Dendritic cell treated with granulocyte-macrophage colony-stimulating factor and Interleukin-4, amounts not matched to agents 40 ng/mL and 50 ng/mL, for 4 days (primary cell): ENCODE measurements at regions not wholly inside any gene's neighbourhood (a gene's known extent, or its start where the extent isn't known, plus 50 kb on each side); places are given as distances from the start of the nearest gene placed in this dataset.

ENCODE experiments used
- H3K27ac Mint-ChIP-seq: one replicate; pipeline ENCODE4 v1.8.0; 2022; ENCODE audit warnings: mild to moderate bottlenecking, mixed read lengths
- H3K27me3 Mint-ChIP-seq: one replicate; pipeline ENCODE4 v1.8.0; 2022; ENCODE audit warnings: mild to moderate bottlenecking, mixed read lengths
- H3K36me3 Mint-ChIP-seq: one replicate; pipeline ENCODE4 v1.8.0; 2022; ENCODE audit warnings: low read depth, mixed read lengths
- H3K4me1 Mint-ChIP-seq: one replicate; pipeline ENCODE4 v1.8.0; 2022; ENCODE audit warnings: low read depth, mixed read lengths
- H3K4me3 Mint-ChIP-seq: one replicate; pipeline ENCODE4 v1.8.0; 2022; ENCODE audit warnings: mild to moderate bottlenecking, moderate library complexity, mixed read lengths
- H3K9me3 Mint-ChIP-seq: one replicate; pipeline ENCODE4 v1.8.0; 2022; ENCODE audit warnings: mixed read lengths
- intact Hi-C: fragments of 100-400 bp; cut with micrococcal nuclease; formaldehyde crosslinking; loops from one replicate; pipeline ENCODE4 v1.15.0; 2022

- H3K27ac Mint-ChIP-seq: no peak overlapping the region
- no peak overlapping the region for H3K4me3 Mint-ChIP-seq
- H3K4me1 Mint-ChIP-seq: no peaks in the 10 kb centered on the region
- intact Hi-C loops: no loop called here
- peaks cover 10% of the 10 kb centered on the region for H3K9me3 Mint-ChIP-seq
- peaks cover 8% of the 10 kb centered on the region for H3K27me3 Mint-ChIP-seq
- no peaks in the 10 kb centered on the region for H3K36me3 Mint-ChIP-seq
Measured at GRCh38 chr2:240329116-240329665, 106.3 kb upstream of the GPC1 start.

- H3K4me1 Mint-ChIP-seq: no peaks in the 10 kb centered on the region
- peaks cover 8% of the 10 kb centered on the region for H3K27me3 Mint-ChIP-seq
- peaks cover 10% of the 10 kb centered on the region for H3K9me3 Mint-ChIP-seq
- no peaks in the 10 kb centered on the region for H3K36me3 Mint-ChIP-seq
- intact Hi-C loops: no loop called here
- no peak overlapping the region for H3K27ac Mint-ChIP-seq
- no peak overlapping the region for H3K4me3 Mint-ChIP-seq
Measured at GRCh38 chr2:240329778-240330177, 105.7 kb upstream of the GPC1 start.

GRCh38 chr2:240333985-240334384 lies 101.5 kb upstream of the GPC1 start:
- H3K27ac Mint-ChIP-seq: no peak overlapping the region
- H3K4me3 Mint-ChIP-seq: no peak overlapping the region
- intact Hi-C loops: no loop called here
- H3K4me1 Mint-ChIP-seq: no peaks in the 10 kb centered on the region
- H3K36me3 Mint-ChIP-seq: no peaks in the 10 kb centered on the region
- H3K27me3 Mint-ChIP-seq: peaks cover 12% of the 10 kb centered on the region
- H3K9me3 Mint-ChIP-seq: peaks cover 10% of the 10 kb centered on the region

GRCh38 chr2:240335061-240335460 lies 100.4 kb upstream of the GPC1 start:
- H3K36me3 Mint-ChIP-seq: no peaks in the 10 kb centered on the region
- H3K27ac Mint-ChIP-seq: no peak overlapping the region
- intact Hi-C loops: no loop called here
- peaks cover 10% of the 10 kb centered on the region for H3K9me3 Mint-ChIP-seq
- H3K4me3 Mint-ChIP-seq: no peak overlapping the region
- H3K4me1 Mint-ChIP-seq: no peaks in the 10 kb centered on the region
- H3K27me3 Mint-ChIP-seq: peaks cover 10% of the 10 kb centered on the region

GRCh38 chr2:240336820-240337427 lies 98.5 kb upstream of the GPC1 start:
- intact Hi-C loops: no loop called here

GRCh38 chr2:240338274-240338673 lies 97.2 kb upstream of the GPC1 start:
- no peak overlapping the region for H3K27ac Mint-ChIP-seq
- intact Hi-C loops: no loop called here
- H3K4me3 Mint-ChIP-seq: no peak overlapping the region
- no peaks in the 10 kb centered on the region for H3K4me1 Mint-ChIP-seq
- H3K9me3 Mint-ChIP-seq: no peaks in the 10 kb centered on the region
- H3K27me3 Mint-ChIP-seq: peaks cover 5% of the 10 kb centered on the region
- no peaks in the 10 kb centered on the region for H3K36me3 Mint-ChIP-seq

More at GRCh38 chr2:240336820-240337427, 98.5 kb upstream of the GPC1 start:
- Mint-ChIP-seq H3K27me3 (peaks cover 9% of the 10 kb centered on the region), H3K36me3 (no peaks in the 10 kb centered on the region), H3K9me3 (peaks cover 6% of the 10 kb centered on the region), H3K4me1 (no peaks in the 10 kb centered on the region), H3K27ac (no peak overlapping the region), H3K4me3 (no peak overlapping the region)

GRCh38 chr2:240339411-240340360 lies 95.8 kb upstream of the GPC1 start:
- H3K27ac Mint-ChIP-seq: no peak overlapping the region
- peaks cover 5% of the 10 kb centered on the region for H3K27me3 Mint-ChIP-seq
- peaks cover under 1% of the 10 kb centered on the region for H3K9me3 Mint-ChIP-seq
- no peaks in the 10 kb centered on the region for H3K36me3 Mint-ChIP-seq
- H3K4me1 Mint-ChIP-seq: no peaks in the 10 kb centered on the region
- intact Hi-C loops: no loop called here
- no peak overlapping the region for H3K4me3 Mint-ChIP-seq

- Mint-ChIP-seq H3K27ac (no peak overlapping the region), H3K9me3 (peaks cover 8% of the 10 kb centered on the region), H3K27me3 (peaks cover 4% of the 10 kb centered on the region), H3K36me3 (no peaks in the 10 kb centered on the region), H3K4me1 (no peaks in the 10 kb centered on the region), H3K4me3 (no peak overlapping the region)
- intact Hi-C loops: no loop called here
Measured at GRCh38 chr2:240340361-240340761, 95.1 kb upstream of the GPC1 start.

GRCh38 chr2:240341064-240341463 lies 94.4 kb upstream of the GPC1 start:
- H3K9me3 Mint-ChIP-seq: peaks cover 9% of the 10 kb centered on the region
- no peaks in the 10 kb centered on the region for H3K4me1 Mint-ChIP-seq
- H3K27me3 Mint-ChIP-seq: peaks cover 4% of the 10 kb centered on the region
- H3K36me3 Mint-ChIP-seq: no peaks in the 10 kb centered on the region
- H3K4me3 Mint-ChIP-seq: no peak overlapping the region
- H3K27ac Mint-ChIP-seq: no peak overlapping the region
- intact Hi-C loops: no loop called here

GRCh38 chr2:240343548-240343947 lies 91.9 kb upstream of the GPC1 start:
- Mint-ChIP-seq H3K27me3 (no peaks in the 10 kb centered on the region), H3K9me3 (peaks cover 9% of the 10 kb centered on the region), H3K27ac (no peak overlapping the region), H3K4me3 (no peak overlapping the region), H3K4me1 (no peaks in the 10 kb centered on the region), H3K36me3 (no peaks in the 10 kb centered on the region)
- intact Hi-C loops: no loop called here

GRCh38 chr2:240344904-240345303 lies 90.6 kb upstream of the GPC1 start:
- H3K4me1 Mint-ChIP-seq: no peaks in the 10 kb centered on the region
- H3K27ac Mint-ChIP-seq: no peak overlapping the region
- intact Hi-C loops: no loop called here
- H3K4me3 Mint-ChIP-seq: no peak overlapping the region
- no peaks in the 10 kb centered on the region for H3K27me3 Mint-ChIP-seq
- no peaks in the 10 kb centered on the region for H3K36me3 Mint-ChIP-seq
- peaks cover 9% of the 10 kb centered on the region for H3K9me3 Mint-ChIP-seq

GRCh38 chr2:240346015-240346752 lies 89.3 kb upstream of the GPC1 start:
- Mint-ChIP-seq H3K27ac (no peak overlapping the region), H3K4me1 (no peaks in the 10 kb centered on the region), H3K9me3 (peaks cover 9% of the 10 kb centered on the region), H3K27me3 (no peaks in the 10 kb centered on the region), H3K4me3 (no peak overlapping the region), H3K36me3 (no peaks in the 10 kb centered on the region)
- intact Hi-C loops: no loop called here

GRCh38 chr2:240346753-240347372 lies 88.6 kb upstream of the GPC1 start:
- H3K9me3 Mint-ChIP-seq: peaks cover 9% of the 10 kb centered on the region
- no peak overlapping the region for H3K27ac Mint-ChIP-seq
- H3K4me3 Mint-ChIP-seq: no peak overlapping the region
- H3K36me3 Mint-ChIP-seq: no peaks in the 10 kb centered on the region
- H3K27me3 Mint-ChIP-seq: no peaks in the 10 kb centered on the region
- intact Hi-C loops: no loop called here
- H3K4me1 Mint-ChIP-seq: no peaks in the 10 kb centered on the region
